HepG2 (cell line): ENCODE measurements at regions not wholly inside any gene's neighbourhood (a gene's known extent, or its start where the extent isn't known, plus 50 kb on each side); places are given as distances from the start of the nearest gene placed in this dataset.
A peak's percentile ranks its signal among the peaks of the same experiment; 100 is the strongest.

Source experiments
- ATAC-seq: fragments of 200-7000 bp; cut with Tn5 transposase; 3 replicates; pipeline ENCODE4 v1.9.1; 2020; ENCODE audit warnings: mild to moderate bottlenecking, moderate library complexity
- BruUV-seq: library from RNA; stranded (reverse); fragments of 400-500 nt; replicated peaks from 2 replicates; lab custom pipeline; 2021; lab: Mats Ljungman, UMichigan
- CTCF ChIA-PET: fragments of 300-600 bp; formaldehyde crosslinking; extraction: SDS; loops from one replicate; lab custom pipeline; 2021; ENCODE audit warnings: low total read pairs, inconsistent platforms, low intra/inter-chr PET ratio; lab: Yijun Ruan, JAX
- POLR2A ChIA-PET: fragments of 350-600 bp; sonication (Branson Sonifier 250); formaldehyde crosslinking; loops from one replicate; lab custom pipeline; 2020; ENCODE audit warnings: antibody characterized with exemption, inconsistent platforms; lab: Yijun Ruan, JAX
- DNase-seq: peaks from one replicate; pipeline ENCODE4 v3.0.0-alpha.2; 2015; ENCODE audit warnings: low spot score
- FAIRE-seq: peaks from 3 replicates; lab custom pipeline; 2011; peaks lifted over from hg19 to GRCh38; lab: Jason Lieb, UNC
- H2AFZ ChIP-seq: one replicate; pipeline ENCODE4 v1.6.1; 2011; ENCODE audit warnings: low read length, inconsistent platforms
- H3K27ac ChIP-seq: fragments of 300-600 bp; 3 replicates; pipeline ENCODE4 v1.8.0; 2011; ENCODE audit warnings: mixed run types, mild to moderate bottlenecking, mixed read lengths, low read length, inconsistent platforms; ENCODE audit not compliant: insufficient read depth; ENCODE audit errors: extremely low read length
- H3K27me3 ChIP-seq, 2 experiments: fragments of 200-600 bp in 1 of 2; 2 replicates in 1 of 2; 3 replicates in 1 of 2; pipeline versions ENCODE4 v1.6.0 to v1.8.0; 2011; ENCODE audit warnings: low read length in 2 of 2, mild to moderate bottlenecking in 2 of 2, moderate library complexity in 2 of 2, inconsistent platforms in 1 of 2; ENCODE audit not compliant: insufficient read depth in 2 of 2, control insufficient read depth in 1 of 2
- H3K36me3 ChIP-seq, 2 experiments: fragments of 200-600 bp in 1 of 2; replicated peaks in 1 of 2; 2 replicates in 1 of 2; 3 replicates in 1 of 2; pipeline versions ENCODE4 v1.5.1 to v1.8.0; 2011; ENCODE audit warnings: low read length in 2 of 2, inconsistent platforms in 1 of 2; ENCODE audit not compliant: insufficient read depth in 2 of 2, control insufficient read depth in 1 of 2
- H3K4me1 ChIP-seq: 2 replicates; pipeline ENCODE4 v1.5.1; 2012; ENCODE audit warnings: low read length, inconsistent platforms; ENCODE audit not compliant: insufficient read depth
- H3K4me2 ChIP-seq: 2 replicates; pipeline ENCODE4 v1.6.0; 2011; ENCODE audit warnings: low read depth, low read length, inconsistent platforms
- H3K4me3 ChIP-seq, 3 experiments: fragments of 200-600 bp in 1 of 3; sonication (generic), shearing (Covaris generic) in 1 of 3; replicated peaks in 1 of 3; 2 replicates each; pipeline ENCODE4 v1.5.1; 2011 to 2016; ENCODE audit warnings: low read length in 3 of 3, inconsistent platforms in 2 of 3, low read depth in 2 of 3, mild to moderate bottlenecking in 2 of 3, control low read depth in 1 of 3, mixed read lengths in 1 of 3; ENCODE audit not compliant: insufficient read depth in 1 of 3
- H3K79me2 ChIP-seq: one replicate; pipeline ENCODE4 v1.6.1; 2011; ENCODE audit warnings: low read length, inconsistent platforms; ENCODE audit not compliant: insufficient read depth
- H3K9ac ChIP-seq: 2 replicates; pipeline ENCODE4 v1.6.0; 2011; ENCODE audit warnings: mild to moderate bottlenecking, low read depth, low read length, inconsistent platforms; ENCODE audit not compliant: insufficient read depth
- H3K9me3 ChIP-seq: 2 replicates; pipeline ENCODE4 v1.5.1; 2012; ENCODE audit warnings: mild to moderate bottlenecking, low read length
- H4K20me1 ChIP-seq: 2 replicates; pipeline ENCODE4 v1.6.0; 2011; ENCODE audit warnings: inconsistent platforms, mild to moderate bottlenecking, low read length, moderate library complexity; ENCODE audit not compliant: insufficient read depth
- CREB1 ChIP-seq, 2 experiments: fragments of 450-650 bp in 1 of 2; IDR thresholded peaks; 2 replicates each; pipeline ENCODE4 v1.6.1; 2016 to 2017; ENCODE audit warnings: control low read depth in 1 of 2, mild to moderate bottlenecking in 1 of 2, missing compliant biosample characterization in 1 of 2, missing genetic modification characterization in 1 of 2
- DNMT3B ChIP-seq: conservative IDR thresholded peaks from 2 replicates; pipeline ENCODE4 v1.6.1; 2016; ENCODE audit warnings: missing biosample characterization, control low read depth
- FOXO1 ChIP-seq: sonication (generic); formaldehyde crosslinking; IDR thresholded peaks from 2 replicates; pipeline ENCODE4 v1.4.0; 2020; ENCODE audit warnings: missing genetic modification reagents
- MIER2 ChIP-seq: IDR thresholded peaks from 2 replicates; pipeline ENCODE4 v1.6.1; 2016; ENCODE audit warnings: missing biosample characterization, missing genetic modification reagents
- ZFP36L2 ChIP-seq: sonication (generic); formaldehyde crosslinking; IDR thresholded peaks from 2 replicates; pipeline ENCODE4 v1.4.0; 2020; ENCODE audit warnings: missing genetic modification reagents
- ZNF234 ChIP-seq: sonication (generic); formaldehyde crosslinking; conservative IDR thresholded peaks from 2 replicates; pipeline ENCODE4 v1.5.1; 2020; ENCODE audit warnings: mild to moderate bottlenecking, missing genetic modification reagents
- ZNF253 ChIP-seq: sonication (generic); formaldehyde crosslinking; IDR thresholded peaks from 2 replicates; pipeline ENCODE4 v1.8.0; 2022; ENCODE audit warnings: mild to moderate bottlenecking, missing genetic modification reagents, borderline replicate concordance
- ZNF3 ChIP-seq: IDR thresholded peaks from 2 replicates; pipeline ENCODE4 v1.7.0; 2017; ENCODE audit warnings: inconsistent platforms
- ZNF790 ChIP-seq: sonication (generic); formaldehyde crosslinking; IDR thresholded peaks from 2 replicates; pipeline ENCODE4 v1.8.0; 2022; ENCODE audit warnings: missing genetic modification reagents, mild to moderate bottlenecking, borderline replicate concordance
- WGBS: methylation state at CpG from one replicate; pipeline ENCODE4 v1.1.6; 2017; ENCODE audit warnings: low lambda C conversion rate; 5-methylcytosine and 5-hydroxymethylcytosine counted together
- in situ Hi-C: cut with HindIII; loops from 2 replicates; pipeline ENCODE4 v1.10.0; 2017; ENCODE audit warnings: low pct_unique_long_range_greater_than_20kb; ENCODE audit not compliant: extremely low pct_ligation_motif_present
- intact Hi-C: fragments of 100-400 bp; cut with micrococcal nuclease; formaldehyde crosslinking; loops from one replicate; pipeline ENCODE4 v1.10.0; 2022; ENCODE audit not compliant: unreplicated experiment
- TF ChIP-seq, protein P1 (sequence below), 2 experiments: IDR thresholded peaks; 2 replicates each; pipeline ENCODE4 v1.6.1; 2011 to 2012; ENCODE audit warnings: low read length in 2 of 2, borderline replicate concordance in 1 of 2, low read depth in 1 of 2, mild to moderate bottlenecking in 1 of 2, moderate library complexity in 1 of 2

GRCh38 chrY:14182776-14183175 lies 126.7 kb downstream of the VCY1B start (continued):
- TF ChIP-seq CREB1 (IDR thresholded peaks at IDR 0.05) (no peak), CREB1 (CRISPR knock-in tag; IDR thresholded peaks at IDR 0.05) (no peak), ZNF253 (CRISPR knock-in tag) (no peak), ZNF790 (CRISPR knock-in tag) (no peak), ZNF234 (CRISPR knock-in tag) (no peak), FOXO1 (CRISPR knock-in tag) (no peak)

GRCh38 chrY:14222014-14222413 lies 166.0 kb downstream of the VCY1B start:
- H3K36me3 ChIP-seq = no peaks in the 10 kb centered on the region
- no peak overlapping the region for H3K4me3 ChIP-seq
- no peak overlapping the region for H3K4me2 ChIP-seq
- H3K27me3 ChIP-seq = no peaks in the 10 kb centered on the region
- CTCF ChIA-PET = no interaction called here
- H4K20me1 ChIP-seq = no peaks in the 10 kb centered on the region
- no peak for TF ChIP-seq DNMT3B (CRISPR knock-in tag)
- TF ChIP-seq ZFP36L2 (CRISPR knock-in tag) = no peak
- TF ChIP-seq, all 625 proteins: peak for 0
- FAIRE-seq (no peak), DNase-seq (no peak), ATAC-seq (no peak)
- Histone ChIP-seq H3K9me3 (no peaks in the 10 kb centered on the region), H3K79me2 (no peaks in the 10 kb centered on the region), H2AFZ (no peak overlapping the region), H3K27ac (no peak overlapping the region), H3K9ac (no peak overlapping the region), H3K4me1 (no peaks in the 10 kb centered on the region)
- POLR2A ChIA-PET = no interaction called here
- BruUV-seq = no TSS peak
- 0% methylated on average over 2 of the region's 3 CpGs for WGBS
- in situ Hi-C loops (no loop called here), intact Hi-C loops (no loop called here)

DNA sequence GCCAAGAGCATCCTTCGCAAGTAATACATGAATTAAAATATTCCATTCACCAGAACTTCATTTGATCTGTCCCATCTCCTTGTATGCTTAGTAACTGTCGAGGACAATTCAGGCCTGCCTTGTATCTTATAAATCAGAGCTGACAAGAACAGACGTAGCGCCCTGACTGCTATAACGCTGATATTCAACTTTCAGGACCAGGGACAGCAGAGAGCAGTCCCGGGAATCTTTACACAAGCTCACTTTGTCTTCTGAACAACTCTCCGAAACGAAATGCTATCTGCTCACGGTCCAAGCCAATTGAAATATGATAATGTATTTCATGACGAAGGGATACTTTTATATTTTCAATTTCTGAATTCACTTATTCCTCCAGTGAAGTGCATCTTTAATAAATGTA lies 175.7 kb downstream of the VCY1B start:
- Histone ChIP-seq H3K27ac (no peak overlapping the region), H2AFZ (no peak overlapping the region), H3K79me2 (no peaks in the 10 kb centered on the region), H4K20me1 (no peaks in the 10 kb centered on the region)
- POLR2A ChIA-PET = no interaction called here
- TF ChIP-seq, protein P1, sequence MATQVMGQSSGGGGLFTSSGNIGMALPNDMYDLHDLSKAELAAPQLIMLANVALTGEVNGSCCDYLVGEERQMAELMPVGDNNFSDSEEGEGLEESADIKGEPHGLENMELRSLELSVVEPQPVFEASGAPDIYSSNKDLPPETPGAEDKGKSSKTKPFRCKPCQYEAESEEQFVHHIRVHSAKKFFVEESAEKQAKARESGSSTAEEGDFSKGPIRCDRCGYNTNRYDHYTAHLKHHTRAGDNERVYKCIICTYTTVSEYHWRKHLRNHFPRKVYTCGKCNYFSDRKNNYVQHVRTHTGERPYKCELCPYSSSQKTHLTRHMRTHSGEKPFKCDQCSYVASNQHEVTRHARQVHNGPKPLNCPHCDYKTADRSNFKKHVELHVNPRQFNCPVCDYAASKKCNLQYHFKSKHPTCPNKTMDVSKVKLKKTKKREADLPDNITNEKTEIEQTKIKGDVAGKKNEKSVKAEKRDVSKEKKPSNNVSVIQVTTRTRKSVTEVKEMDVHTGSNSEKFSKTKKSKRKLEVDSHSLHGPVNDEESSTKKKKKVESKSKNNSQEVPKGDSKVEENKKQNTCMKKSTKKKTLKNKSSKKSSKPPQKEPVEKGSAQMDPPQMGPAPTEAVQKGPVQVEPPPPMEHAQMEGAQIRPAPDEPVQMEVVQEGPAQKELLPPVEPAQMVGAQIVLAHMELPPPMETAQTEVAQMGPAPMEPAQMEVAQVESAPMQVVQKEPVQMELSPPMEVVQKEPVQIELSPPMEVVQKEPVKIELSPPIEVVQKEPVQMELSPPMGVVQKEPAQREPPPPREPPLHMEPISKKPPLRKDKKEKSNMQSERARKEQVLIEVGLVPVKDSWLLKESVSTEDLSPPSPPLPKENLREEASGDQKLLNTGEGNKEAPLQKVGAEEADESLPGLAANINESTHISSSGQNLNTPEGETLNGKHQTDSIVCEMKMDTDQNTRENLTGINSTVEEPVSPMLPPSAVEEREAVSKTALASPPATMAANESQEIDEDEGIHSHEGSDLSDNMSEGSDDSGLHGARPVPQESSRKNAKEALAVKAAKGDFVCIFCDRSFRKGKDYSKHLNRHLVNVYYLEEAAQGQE (IDR thresholded peaks at IDR 0.05; ENCODE audit: borderline replicate concordance in 1 of 2, low read depth in 1 of 2, low read length in 2 of 2) = peak; percentile 28 to 91
- no peak for TF ChIP-seq ZNF3
- peak; percentile 90 for TF ChIP-seq MIER2
- TF ChIP-seq, all 625 proteins: peak for 2
- DNase-seq (no peak), ATAC-seq (no peak), FAIRE-seq (no peak)
- Histone ChIP-seq H3K9me3 (peaks cover 5% of the 10 kb centered on the region; the same call in 1 of the 2 replicates), H3K36me3 (no peaks in the 10 kb centered on the region), H3K27me3 (no peaks in the 10 kb centered on the region), H3K4me1 (no peaks in the 10 kb centered on the region), H3K9ac (no peak overlapping the region), H3K4me3 (no peak overlapping the region), H3K4me2 (no peak overlapping the region)
- CTCF ChIA-PET = no interaction called here
- 12% methylated on average over 6 of the region's 10 CpGs for WGBS
- in situ Hi-C loops = no loop called here
- BruUV-seq = no TSS peak
- intact Hi-C loops = no loop called here
